NB4 (cell line): ENCODE measurements at regions not wholly inside any gene's neighbourhood (a gene's known extent, or its start where the extent isn't known, plus 50 kb on each side); places are given as distances from the start of the nearest gene placed in this dataset.

Experiments
- CTCF ChIP-seq: IDR thresholded peaks from one replicate; pipeline ENCODE4 v1.5.1; 2012; ENCODE audit warnings: low read depth, low read length
- POLR2A ChIP-seq: IDR thresholded peaks from 2 replicates; pipeline ENCODE4 v1.6.1; 2011; ENCODE audit warnings: mild to moderate bottlenecking; ENCODE audit not compliant: insufficient read length; ENCODE audit errors: extremely low read depth

- TF ChIP-seq CTCF (no peak), POLR2A (no peak)
Measured at GRCh38 chr18:60266558-60266957, 106.0 kb downstream of the MC4R start.
